SH-SY5Y (cell line): ENCODE measurements at regions not wholly inside any gene's neighbourhood (a gene's known extent, or its start where the extent isn't known, plus 50 kb on each side); places are given as distances from the start of the nearest gene placed in this dataset.

ENCODE experiments used
- GATA2 ChIP-seq: IDR thresholded peaks from 2 replicates; pipeline ENCODE4 v1.6.1; 2011; ENCODE audit warnings: mild to moderate bottlenecking, low read depth, low read length
- GATA3 ChIP-seq: IDR thresholded peaks from 2 replicates; pipeline ENCODE4 v1.6.1; 2011; ENCODE audit warnings: low read depth, mild to moderate bottlenecking, low read length, moderate library complexity

- TF ChIP-seq GATA2 (no peak), GATA3 (no peak)
Measured at GRCh38 chr12:116430911-116431565, 128.1 kb upstream of the MAP1LC3B2 start.
